IMR-90 (cell line): ENCODE measurements at regions not wholly inside any gene's neighbourhood (a gene's known extent, or its start where the extent isn't known, plus 50 kb on each side); places are given as distances from the start of the nearest gene placed in this dataset.
A peak's percentile ranks its signal among the peaks of the same experiment; 100 is the strongest.

Source experiments
- ATAC-seq: fragments of 200-7000 bp; cut with Tn5 transposase; 2 replicates; pipeline ENCODE4 v1.9.1; 2020; ENCODE audit warnings: low read depth, mild to moderate bottlenecking, moderate library complexity
- BruUV-seq: library from RNA; stranded (reverse); fragments of 400-500 nt; replicated peaks from 2 replicates; lab custom pipeline; 2021; lab: Mats Ljungman, UMichigan
- CTCF ChIA-PET: fragments of 300-600 bp; formaldehyde crosslinking; extraction: SDS; loops from one replicate; lab custom pipeline; 2021; ENCODE audit warnings: antibody characterized with exemption; lab: Yijun Ruan, JAX
- POLR2A ChIA-PET: fragments of 300-600 bp; sonication (Branson Sonifier 250); formaldehyde crosslinking; loops from one replicate; lab custom pipeline; 2022; ENCODE audit warnings: antibody characterized with exemption; ENCODE audit not compliant: unreplicated experiment; lab: Charles Lee
- DNase-seq: peaks from one replicate; pipeline ENCODE4 v3.0.0; 2013
- H2AFZ ChIP-seq: replicated peaks from 2 replicates; pipeline ENCODE3; 2013; ENCODE audit warnings: low read length, mild to moderate bottlenecking; ENCODE audit not compliant: poor library complexity
- H2AK5ac ChIP-seq: 2 replicates; pipeline ENCODE4 v1.6.1; 2013; ENCODE audit warnings: low read depth, low read length, inconsistent platforms
- H2AK9ac ChIP-seq: replicated peaks from 2 replicates; pipeline ENCODE3; 2013; ENCODE audit warnings: mild to moderate bottlenecking, low read depth, low read length, moderate library complexity; ENCODE audit not compliant: poor library complexity
- H2BK120ac ChIP-seq: 2 replicates; pipeline ENCODE4 v1.6.1; 2013; ENCODE audit warnings: low read depth, low read length, inconsistent platforms
- H2BK15ac ChIP-seq: 3 replicates; pipeline ENCODE4 v1.6.1; 2013; ENCODE audit warnings: low read depth, low read length, inconsistent platforms
- H2BK20ac ChIP-seq: 2 replicates; pipeline ENCODE4 v1.6.1; 2013; ENCODE audit warnings: low read depth, mild to moderate bottlenecking, inconsistent platforms, low read length, moderate library complexity
- H2BK5ac ChIP-seq: 2 replicates; pipeline ENCODE4 v1.6.1; 2013; ENCODE audit warnings: mild to moderate bottlenecking, low read depth, low read length, inconsistent platforms; ENCODE audit not compliant: poor library complexity, severe bottlenecking
- H3K14ac ChIP-seq: replicated peaks from 2 replicates; pipeline ENCODE4 v1.6.1; 2013; ENCODE audit warnings: low read depth, low read length, inconsistent platforms
- H3K18ac ChIP-seq: 2 replicates; pipeline ENCODE4 v1.6.1; 2013; ENCODE audit warnings: low read depth, low read length, control low read depth
- H3K23ac ChIP-seq: 2 replicates; pipeline ENCODE4 v1.6.1; 2013; ENCODE audit warnings: low read depth, low read length, inconsistent platforms
- H3K27ac ChIP-seq: 2 replicates; pipeline ENCODE4 v1.5.1; 2013; ENCODE audit warnings: mild to moderate bottlenecking, control low read depth, low read length; ENCODE audit not compliant: insufficient read depth
- H3K27me3 ChIP-seq: 2 replicates; pipeline ENCODE4 v1.6.1; 2013; ENCODE audit warnings: low read length; ENCODE audit not compliant: control insufficient read depth, insufficient read depth
- H3K36me3 ChIP-seq: 2 replicates; pipeline ENCODE4 v1.6.1; 2013; ENCODE audit warnings: low read length, mixed read lengths; ENCODE audit not compliant: control insufficient read depth, insufficient read depth
- H3K4ac ChIP-seq: 2 replicates; pipeline ENCODE4 v1.6.1; 2013; ENCODE audit warnings: low read depth, low read length, inconsistent platforms
- H3K4me1 ChIP-seq: 2 replicates; pipeline ENCODE4 v1.6.1; 2013; ENCODE audit warnings: low read length, mixed read lengths; ENCODE audit not compliant: control insufficient read depth, insufficient read depth
- H3K4me2 ChIP-seq: 2 replicates; pipeline ENCODE4 v1.6.1; 2013; ENCODE audit warnings: low read depth, mild to moderate bottlenecking, control low read depth, low read length, moderate library complexity
- H3K4me3 ChIP-seq: 2 replicates; pipeline ENCODE4 v1.5.1; 2013; ENCODE audit warnings: low read depth, mild to moderate bottlenecking, control low read depth, low read length, moderate library complexity; ENCODE audit not compliant: insufficient read depth
- H3K56ac ChIP-seq: 2 replicates; pipeline ENCODE4 v1.6.1; 2013; ENCODE audit warnings: low read length, inconsistent platforms; ENCODE audit not compliant: insufficient read depth; ENCODE audit errors: extremely low read depth
- H3K79me1 ChIP-seq, 2 experiments: 2 replicates each; pipeline ENCODE4 v1.6.1; 2013; ENCODE audit warnings: low read length in 2 of 2, inconsistent platforms in 1 of 2, low read depth in 1 of 2
- H3K9ac ChIP-seq: 2 replicates; pipeline ENCODE4 v1.6.1; 2013; ENCODE audit warnings: low read depth, low read length, control low read depth
- H3K9me1 ChIP-seq: 2 replicates; pipeline ENCODE4 v1.6.1; 2013; ENCODE audit warnings: low read length, inconsistent platforms; ENCODE audit not compliant: insufficient read depth
- H3K9me3 ChIP-seq: 2 replicates; pipeline ENCODE4 v1.6.1; 2013; ENCODE audit warnings: low read length; ENCODE audit not compliant: control insufficient read depth, insufficient read depth
- H4K20me1 ChIP-seq: 2 replicates; pipeline ENCODE4 v1.6.1; 2013; ENCODE audit warnings: low read length, inconsistent platforms; ENCODE audit not compliant: insufficient read depth
- H4K5ac ChIP-seq: 2 replicates; pipeline ENCODE4 v1.6.1; 2013; ENCODE audit warnings: mild to moderate bottlenecking, low read depth, low read length, control low read depth
- H4K8ac ChIP-seq, 2 experiments: 2 replicates each; pipeline ENCODE4 v1.6.1; 2013; ENCODE audit warnings: low read depth in 2 of 2, low read length in 2 of 2, control low read depth in 1 of 2, inconsistent platforms in 1 of 2
- H4K91ac ChIP-seq: 2 replicates; pipeline ENCODE4 v1.6.1; 2013; ENCODE audit warnings: low read depth, low read length, inconsistent platforms; ENCODE audit not compliant: insufficient read depth
- MAZ ChIP-seq: IDR thresholded peaks from 2 replicates; pipeline ENCODE4 v1.6.1; 2012; ENCODE audit warnings: low read depth, mild to moderate bottlenecking, low read length, improper control_type of control experiment, moderate library complexity, borderline replicate concordance
- NFE2L2 ChIP-seq: fragments of 150-350 bp; IDR thresholded peaks from 2 replicates; pipeline ENCODE4 v1.6.1; 2016; ENCODE audit warnings: low read depth, mild to moderate bottlenecking, low read length
- RAD21 ChIP-seq: IDR thresholded peaks from 2 replicates; pipeline ENCODE4 v1.6.1; 2012; ENCODE audit warnings: low read length, improper control_type of control experiment
- WGBS, 2 experiments: methylation state at CpG; one replicate each; pipeline versions ENCODE4 v1.1.5 to v1.1.7; 2013; ENCODE audit warnings: missing lambda C conversion rate in 2 of 2; ENCODE audit not compliant: insufficient read length in 1 of 2; ENCODE audit errors: extremely low coverage in 2 of 2; 5-methylcytosine and 5-hydroxymethylcytosine counted together
- dilution Hi-C: fragments of 300-500 bp; cut with HindIII; formaldehyde crosslinking; loops from one replicate; pipeline ENCODE4 v1.14.3; 2018; ENCODE audit warnings: low sequenced_read_pairs; ENCODE audit not compliant: unreplicated experiment
- in situ Hi-C: fragments of 300-500 bp; cut with MboI; formaldehyde crosslinking; loops from 3 replicates; pipeline ENCODE4 v1.14.3; 2019; ENCODE audit warnings: low sequenced_read_pairs, inconsistent platforms, mixed read lengths
- intact Hi-C: fragments of 100-400 bp; cut with micrococcal nuclease; formaldehyde crosslinking; loops from 2 replicates; pipeline ENCODE4 v1.10.0; 2022

GRCh38 chr10:33489501-33490176 lies 155.2 kb upstream of the NRP1 start:
- CTCF ChIA-PET = no interaction called here
- intact Hi-C loops = loop anchor here (5.0 kb wide), 1 partner anchor 157 kb away; the partner anchor contains the start of gene NRP1

More at GRCh38 chr10:33489501-33490176, 155.2 kb upstream of the NRP1 start:
- WGBS, 2 experiments = 30% methylated on average over 2 of the region's 6 CpGs; no CpG with 5 or more reads in 1 of the 2 experiments
- dilution Hi-C loops = no loop called here
- no peak overlapping the region for H2BK5ac ChIP-seq
- H4K91ac ChIP-seq = no peak overlapping the region
- no peak overlapping the region for H2BK15ac ChIP-seq
- no peak overlapping the region for H3K27ac ChIP-seq
- H3K23ac ChIP-seq = no peak overlapping the region
- H3K36me3 ChIP-seq = no peaks in the 10 kb centered on the region
- H4K20me1 ChIP-seq = no peaks in the 10 kb centered on the region
- peaks cover 1% of the 10 kb centered on the region; the same call in 1 of the 2 replicates for H3K4me1 ChIP-seq
- H4K5ac ChIP-seq = no peak overlapping the region
- POLR2A ChIA-PET = no interaction called here
- no peak overlapping the region for H3K4me2 ChIP-seq
- no peak overlapping the region for H3K56ac ChIP-seq
- H3K9me3 ChIP-seq = no peaks in the 10 kb centered on the region
- ATAC-seq (peak; percentile 11; the same call in 1 of the 2 replicates), DNase-seq (peak; percentile 21)
- H3K14ac ChIP-seq = no peak overlapping the region
- no peak overlapping the region for H2AK5ac ChIP-seq
- no peak overlapping the region for H2BK20ac ChIP-seq
- H3K27me3 ChIP-seq = no peaks in the 10 kb centered on the region
- H3K4ac ChIP-seq = no peak overlapping the region
- no peaks in the 10 kb centered on the region for H3K9me1 ChIP-seq
- TF ChIP-seq MAZ (no peak), NFE2L2 (no peak), RAD21 (no peak)
- no peak overlapping the region for H4K8ac ChIP-seq
- in situ Hi-C loops = no loop called here
- no peak overlapping the region for H3K9ac ChIP-seq
- H2AFZ ChIP-seq = no peak overlapping the region
- BruUV-seq = no TSS peak
- H2BK120ac ChIP-seq = no peak overlapping the region
- H2AK9ac ChIP-seq = no peak overlapping the region
- no peak overlapping the region for H3K18ac ChIP-seq
- no peak overlapping the region for H3K4me3 ChIP-seq
- no peaks in the 10 kb centered on the region for H3K79me1 ChIP-seq
